ENCODE measurements at regions not wholly inside any gene's neighbourhood (a gene's known extent, or its start where the extent isn't known, plus 50 kb on each side); places are given as distances from the start of the nearest gene placed in this dataset.

GRCh38 chr6:47360388-47360787, 50.7 kb upstream of the TNFRSF21 start:
- H2AFZ ChIP-seq (ENCODE audit: low read length), result no peak overlapping the region
- H3K27me3 ChIP-seq (ENCODE audit: insufficient read depth, low read length), result no peaks in the 10 kb centered on the region
- H3K79me2 ChIP-seq (ENCODE audit: insufficient read depth, low read length), result no peaks in the 10 kb centered on the region
- H3K4me1 ChIP-seq (ENCODE audit: insufficient read depth, low read length), result no peaks in the 10 kb centered on the region
- no peaks in the 10 kb centered on the region for H3K9me3 ChIP-seq (ENCODE audit: low read depth, low read length)
- H3K4me3 ChIP-seq (ENCODE audit: insufficient read depth, low read length), result no peak overlapping the region
- H3K27ac ChIP-seq (ENCODE audit: low read depth, low read length), result no peak overlapping the region
- H4K20me1 ChIP-seq (ENCODE audit: insufficient read depth, low read length), result no peaks in the 10 kb centered on the region
- TF ChIP-seq, protein P1, sequence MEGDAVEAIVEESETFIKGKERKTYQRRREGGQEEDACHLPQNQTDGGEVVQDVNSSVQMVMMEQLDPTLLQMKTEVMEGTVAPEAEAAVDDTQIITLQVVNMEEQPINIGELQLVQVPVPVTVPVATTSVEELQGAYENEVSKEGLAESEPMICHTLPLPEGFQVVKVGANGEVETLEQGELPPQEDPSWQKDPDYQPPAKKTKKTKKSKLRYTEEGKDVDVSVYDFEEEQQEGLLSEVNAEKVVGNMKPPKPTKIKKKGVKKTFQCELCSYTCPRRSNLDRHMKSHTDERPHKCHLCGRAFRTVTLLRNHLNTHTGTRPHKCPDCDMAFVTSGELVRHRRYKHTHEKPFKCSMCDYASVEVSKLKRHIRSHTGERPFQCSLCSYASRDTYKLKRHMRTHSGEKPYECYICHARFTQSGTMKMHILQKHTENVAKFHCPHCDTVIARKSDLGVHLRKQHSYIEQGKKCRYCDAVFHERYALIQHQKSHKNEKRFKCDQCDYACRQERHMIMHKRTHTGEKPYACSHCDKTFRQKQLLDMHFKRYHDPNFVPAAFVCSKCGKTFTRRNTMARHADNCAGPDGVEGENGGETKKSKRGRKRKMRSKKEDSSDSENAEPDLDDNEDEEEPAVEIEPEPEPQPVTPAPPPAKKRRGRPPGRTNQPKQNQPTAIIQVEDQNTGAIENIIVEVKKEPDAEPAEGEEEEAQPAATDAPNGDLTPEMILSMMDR (IDR thresholded peaks at IDR 0.05; ENCODE audit: extremely low read depth, low read depth, low read length), result no peak
- H3K4me2 ChIP-seq (ENCODE audit: insufficient read depth, low read length), result no peak overlapping the region
- DNase-seq (ENCODE audit: insufficient read length, low spot score, missing footprints), result no peak
- H3K36me3 ChIP-seq (ENCODE audit: insufficient read depth, low read length), result no peaks in the 10 kb centered on the region

DNA sequence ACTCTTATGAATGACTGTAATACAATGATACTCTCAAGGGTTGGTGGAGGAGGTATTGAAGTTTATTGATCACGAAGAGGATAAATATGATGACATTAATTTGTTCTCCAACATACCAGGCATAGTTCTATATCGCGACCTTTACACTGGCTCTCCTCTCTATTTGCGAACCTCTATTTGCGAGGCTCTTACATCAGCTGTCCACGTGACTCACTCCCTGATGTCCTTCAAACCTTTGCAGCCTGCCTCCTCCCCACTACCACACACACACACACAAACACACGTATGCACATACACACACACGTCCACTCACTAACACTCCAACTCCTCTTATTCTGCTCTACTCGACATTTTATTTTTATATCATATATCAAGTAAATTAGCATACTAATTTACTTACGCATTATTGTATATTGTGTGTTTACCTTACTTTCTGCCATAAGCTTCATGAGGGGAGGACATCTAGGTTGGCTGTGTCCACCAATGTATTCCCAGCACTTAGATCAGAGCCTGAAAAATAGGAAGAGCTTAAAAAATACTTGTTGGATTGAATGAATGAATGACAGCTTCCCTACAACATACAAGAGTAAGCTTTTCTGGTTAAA, 53.3 kb upstream of the TNFRSF21 start:
- Histone ChIP-seq H4K20me1 (ENCODE audit: insufficient read depth, low read length) (no peaks in the 10 kb centered on the region), H3K27me3 (ENCODE audit: insufficient read depth, low read length) (no peaks in the 10 kb centered on the region), H3K36me3 (ENCODE audit: insufficient read depth, low read length) (no peaks in the 10 kb centered on the region), H3K4me2 (ENCODE audit: insufficient read depth, low read length) (no peak overlapping the region), H2AFZ (ENCODE audit: low read length) (no peak overlapping the region), H3K9me3 (ENCODE audit: low read depth, low read length) (no peaks in the 10 kb centered on the region), H3K4me1 (ENCODE audit: insufficient read depth, low read length) (no peaks in the 10 kb centered on the region), H3K4me3 (ENCODE audit: insufficient read depth, low read length) (no peak overlapping the region), H3K79me2 (ENCODE audit: insufficient read depth, low read length) (no peaks in the 10 kb centered on the region), H3K27ac (ENCODE audit: low read depth, low read length) (no peak overlapping the region)
- no peak for DNase-seq (ENCODE audit: insufficient read length, low spot score, missing footprints)
- TF ChIP-seq, protein P1 (IDR thresholded peaks at IDR 0.05; ENCODE audit: extremely low read depth, low read depth, low read length), result no peak

DNA sequence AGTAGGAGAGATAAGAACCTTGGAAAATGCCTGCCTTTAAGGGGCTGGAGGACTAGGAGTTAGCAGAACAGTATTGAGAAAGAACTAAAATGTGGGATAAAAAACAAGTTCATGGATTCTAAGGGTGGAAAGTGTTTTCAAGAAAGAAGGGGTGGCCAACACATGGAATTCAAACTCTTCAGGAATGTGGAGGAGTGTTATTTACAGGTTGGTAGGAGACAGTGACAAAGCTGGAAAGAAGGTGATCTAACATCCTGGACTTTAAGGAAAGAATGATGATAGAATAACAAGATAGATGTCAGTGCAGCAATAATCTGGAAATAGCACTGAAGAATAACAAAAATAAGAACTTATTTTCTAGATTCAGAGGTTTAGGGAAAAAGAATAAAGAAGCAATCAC, 54.0 kb upstream of the TNFRSF21 start:
- Histone ChIP-seq H3K4me3 (ENCODE audit: insufficient read depth, low read length) (no peak overlapping the region), H4K20me1 (ENCODE audit: insufficient read depth, low read length) (no peaks in the 10 kb centered on the region), H3K27me3 (ENCODE audit: insufficient read depth, low read length) (no peaks in the 10 kb centered on the region), H2AFZ (ENCODE audit: low read length) (no peak overlapping the region), H3K9me3 (ENCODE audit: low read depth, low read length) (no peaks in the 10 kb centered on the region), H3K27ac (ENCODE audit: low read depth, low read length) (no peak overlapping the region), H3K36me3 (ENCODE audit: insufficient read depth, low read length) (no peaks in the 10 kb centered on the region), H3K4me2 (ENCODE audit: insufficient read depth, low read length) (no peak overlapping the region), H3K79me2 (ENCODE audit: insufficient read depth, low read length) (no peaks in the 10 kb centered on the region), H3K4me1 (ENCODE audit: insufficient read depth, low read length) (no peaks in the 10 kb centered on the region)
- TF ChIP-seq, protein P1 (IDR thresholded peaks at IDR 0.05; ENCODE audit: extremely low read depth, low read depth, low read length), result no peak
- no peak for DNase-seq (ENCODE audit: insufficient read length, low spot score, missing footprints)

- Histone ChIP-seq H3K27ac (ENCODE audit: low read depth, low read length) (no peak overlapping the region), H3K79me2 (ENCODE audit: insufficient read depth, low read length) (no peaks in the 10 kb centered on the region), H3K36me3 (ENCODE audit: insufficient read depth, low read length) (no peaks in the 10 kb centered on the region), H3K9me3 (ENCODE audit: low read depth, low read length) (no peaks in the 10 kb centered on the region), H3K4me1 (ENCODE audit: insufficient read depth, low read length) (no peaks in the 10 kb centered on the region), H2AFZ (ENCODE audit: low read length) (no peak overlapping the region), H3K4me3 (ENCODE audit: insufficient read depth, low read length) (no peak overlapping the region), H4K20me1 (ENCODE audit: insufficient read depth, low read length) (no peaks in the 10 kb centered on the region), H3K27me3 (ENCODE audit: insufficient read depth, low read length) (no peaks in the 10 kb centered on the region), H3K4me2 (ENCODE audit: insufficient read depth, low read length) (no peak overlapping the region)
- DNase-seq (ENCODE audit: insufficient read length, low spot score, missing footprints), result no peak
- TF ChIP-seq, protein P1 (IDR thresholded peaks at IDR 0.05; ENCODE audit: extremely low read depth, low read depth, low read length), result no peak
These were observed 56.7 kb upstream of the TNFRSF21 start for GRCh38 chr6:47366335-47366890.

All from osteoblast (primary cell).